K562 (cell line): ENCODE measurements at regions not wholly inside any gene's neighbourhood (a gene's known extent, or its start where the extent isn't known, plus 50 kb on each side); places are given as distances from the start of the nearest gene placed in this dataset.
"Not testable (repeated sequence)": the region's sequence is repeated elsewhere in the genome, so short reads cannot be mapped to it uniquely, and the experiment has no call there.

Experiments
- ADNP ChIP-seq: fragments of 200-800 bp; sonication (Bioruptor generic); IDR thresholded peaks from 2 replicates; pipeline ENCODE4 v1.6.1; 2016; ENCODE audit warnings: missing genetic modification characterization, missing compliant biosample characterization
- CEBPB ChIP-seq: fragments of 450-650 bp; IDR thresholded peaks from 2 replicates; pipeline ENCODE4 v1.6.1; 2016; ENCODE audit warnings: missing genetic modification characterization, missing compliant biosample characterization
- CTCF ChIP-seq, 3 experiments: IDR thresholded peaks in 2 of 3; conservative IDR thresholded peaks in 1 of 3; 2 replicates each; pipeline ENCODE4 v1.5.1; 2011 to 2012; ENCODE audit warnings: low read length in 3 of 3, mild to moderate bottlenecking in 3 of 3, control low read depth in 2 of 3, improper control_type of control experiment in 1 of 3, inconsistent platforms in 1 of 3, low read depth in 1 of 3, mixed read lengths in 1 of 3, moderate library complexity in 1 of 3; ENCODE audit not compliant: insufficient read depth in 2 of 3
- EZH2 ChIP-seq: IDR thresholded peaks from 2 replicates; pipeline ENCODE4 v1.6.1; 2012; ENCODE audit warnings: low read depth, mild to moderate bottlenecking, inconsistent platforms, low read length, borderline replicate concordance
- MTF1 ChIP-seq: fragments of 250-450 bp; sonication (Bioruptor Pico); IDR thresholded peaks from 2 replicates; pipeline ENCODE4 v1.9.0; 2021; ENCODE audit warnings: moderate library complexity, mild to moderate bottlenecking, inconsistent platforms, borderline replicate concordance
- NBN ChIP-seq: fragments of 450-650 bp; IDR thresholded peaks from 2 replicates; pipeline ENCODE4 v1.6.1; 2016; ENCODE audit warnings: low read depth, mild to moderate bottlenecking
- PHF8 ChIP-seq: fragments of 200-600 bp; sonication (generic); IDR thresholded peaks from 2 replicates; pipeline ENCODE4 v1.6.1; 2012; ENCODE audit warnings: mixed run types, mild to moderate bottlenecking, inconsistent platforms, low read length, moderate library complexity, borderline replicate concordance
- POLR2AphosphoS5 ChIP-seq: IDR thresholded peaks from 2 replicates; pipeline ENCODE4 v1.6.1; 2011; ENCODE audit warnings: mild to moderate bottlenecking, low read depth, low read length, moderate library complexity; ENCODE audit not compliant: control insufficient read depth, insufficient read depth
- SIN3A ChIP-seq, 2 experiments: fragments of 150-350 bp in 1 of 2; IDR thresholded peaks; 2 replicates each; pipeline ENCODE4 v1.6.1; 2011 to 2016; ENCODE audit warnings: borderline replicate concordance in 2 of 2, low read depth in 2 of 2, low read length in 2 of 2, mild to moderate bottlenecking in 2 of 2, moderate library complexity in 2 of 2; ENCODE audit not compliant: control insufficient read depth in 1 of 2
- TF ChIP-seq, protein P1 (sequence below), 2 experiments: fragments of 450-650 bp; conservative IDR thresholded peaks; 2 replicates each; pipeline ENCODE4 v1.6.1; 2017; ENCODE audit warnings: mild to moderate bottlenecking in 2 of 2, moderate library complexity in 2 of 2
- TF ChIP-seq, protein P2 (sequence below): sonication (generic); formaldehyde crosslinking; IDR thresholded peaks from 2 replicates; pipeline ENCODE4 v1.5.0; 2020; ENCODE audit warnings: missing genetic modification reagents
- TF ChIP-seq, protein P3 (sequence below): sonication (generic); formaldehyde crosslinking; IDR thresholded peaks from 2 replicates; pipeline ENCODE4 v1.8.1; 2022; ENCODE audit warnings: missing genetic modification reagents

DNA sequence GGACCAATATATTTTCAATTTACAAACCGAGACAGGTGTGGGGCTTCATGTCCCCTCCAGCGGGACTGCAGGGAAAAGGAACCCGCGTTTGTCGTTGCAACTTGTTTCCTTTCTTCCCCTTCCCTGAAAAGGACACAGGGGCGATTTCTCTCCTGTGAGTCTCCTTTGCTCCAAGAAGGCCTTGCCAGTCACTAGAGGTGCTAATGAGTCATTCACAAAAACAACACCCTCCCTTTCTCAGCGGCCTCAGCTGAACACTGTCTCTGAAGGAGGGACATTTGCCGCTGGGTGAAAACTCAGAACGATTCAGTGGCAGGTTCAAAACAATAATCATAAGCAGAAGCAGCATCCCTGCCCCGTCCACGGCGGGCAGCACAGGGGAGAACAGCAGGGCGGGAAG, 302.0 kb upstream of the SOX1 start:
- not testable (repeated sequence) for TF ChIP-seq CTCF (IDR thresholded peaks at IDR 0.05 in 2 of 3, conservative IDR thresholded peaks at IDR 0.05 in 1 of 3; ENCODE audit: insufficient read depth in 2 of 3, low read depth in 1 of 3, low read length in 3 of 3); SIN3A (IDR thresholded peaks at IDR 0.05; ENCODE audit: borderline replicate concordance in 2 of 2, control insufficient read depth in 1 of 2, low read depth in 2 of 2, low read length in 2 of 2); EZH2; PHF8; POLR2AphosphoS5; MTF1 (CRISPR knock-in tag); NBN; CEBPB (tag); ADNP (tag)
- TF ChIP-seq, protein P1, sequence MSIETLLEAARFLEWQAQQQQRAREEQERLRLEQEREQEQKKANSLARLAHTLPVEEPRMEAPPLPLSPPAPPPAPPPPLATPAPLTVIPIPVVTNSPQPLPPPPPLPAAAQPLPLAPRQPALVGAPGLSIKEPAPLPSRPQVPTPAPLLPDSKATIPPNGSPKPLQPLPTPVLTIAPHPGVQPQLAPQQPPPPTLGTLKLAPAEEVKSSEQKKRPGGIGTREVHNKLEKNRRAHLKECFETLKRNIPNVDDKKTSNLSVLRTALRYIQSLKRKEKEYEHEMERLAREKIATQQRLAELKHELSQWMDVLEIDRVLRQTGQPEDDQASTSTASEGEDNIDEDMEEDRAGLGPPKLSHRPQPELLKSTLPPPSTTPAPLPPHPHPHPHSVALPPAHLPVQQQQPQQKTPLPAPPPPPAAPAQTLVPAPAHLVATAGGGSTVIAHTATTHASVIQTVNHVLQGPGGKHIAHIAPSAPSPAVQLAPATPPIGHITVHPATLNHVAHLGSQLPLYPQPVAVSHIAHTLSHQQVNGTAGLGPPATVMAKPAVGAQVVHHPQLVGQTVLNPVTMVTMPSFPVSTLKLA (conservative IDR thresholded peaks at IDR 0.05): not testable (repeated sequence)
- TF ChIP-seq, protein P2, sequence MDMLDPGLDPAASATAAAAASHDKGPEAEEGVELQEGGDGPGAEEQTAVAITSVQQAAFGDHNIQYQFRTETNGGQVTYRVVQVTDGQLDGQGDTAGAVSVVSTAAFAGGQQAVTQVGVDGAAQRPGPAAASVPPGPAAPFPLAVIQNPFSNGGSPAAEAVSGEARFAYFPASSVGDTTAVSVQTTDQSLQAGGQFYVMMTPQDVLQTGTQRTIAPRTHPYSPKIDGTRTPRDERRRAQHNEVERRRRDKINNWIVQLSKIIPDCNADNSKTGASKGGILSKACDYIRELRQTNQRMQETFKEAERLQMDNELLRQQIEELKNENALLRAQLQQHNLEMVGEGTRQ (CRISPR knock-in tag): not testable (repeated sequence)
- TF ChIP-seq, protein P3, sequence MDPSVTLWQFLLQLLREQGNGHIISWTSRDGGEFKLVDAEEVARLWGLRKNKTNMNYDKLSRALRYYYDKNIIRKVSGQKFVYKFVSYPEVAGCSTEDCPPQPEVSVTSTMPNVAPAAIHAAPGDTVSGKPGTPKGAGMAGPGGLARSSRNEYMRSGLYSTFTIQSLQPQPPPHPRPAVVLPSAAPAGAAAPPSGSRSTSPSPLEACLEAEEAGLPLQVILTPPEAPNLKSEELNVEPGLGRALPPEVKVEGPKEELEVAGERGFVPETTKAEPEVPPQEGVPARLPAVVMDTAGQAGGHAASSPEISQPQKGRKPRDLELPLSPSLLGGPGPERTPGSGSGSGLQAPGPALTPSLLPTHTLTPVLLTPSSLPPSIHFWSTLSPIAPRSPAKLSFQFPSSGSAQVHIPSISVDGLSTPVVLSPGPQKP (CRISPR knock-in tag): not testable (repeated sequence)
